Occipital lobe (tissue), 1 donor: ENCODE measurements at regions not wholly inside any gene's neighbourhood (a gene's known extent, or its start where the extent isn't known, plus 50 kb on each side); places are given as distances from the start of the nearest gene placed in this dataset.

Experiments used
- DNase-seq: peaks from one replicate; lab custom pipeline; 2025; lab: John Stamatoyannopoulos, UW

DNA sequence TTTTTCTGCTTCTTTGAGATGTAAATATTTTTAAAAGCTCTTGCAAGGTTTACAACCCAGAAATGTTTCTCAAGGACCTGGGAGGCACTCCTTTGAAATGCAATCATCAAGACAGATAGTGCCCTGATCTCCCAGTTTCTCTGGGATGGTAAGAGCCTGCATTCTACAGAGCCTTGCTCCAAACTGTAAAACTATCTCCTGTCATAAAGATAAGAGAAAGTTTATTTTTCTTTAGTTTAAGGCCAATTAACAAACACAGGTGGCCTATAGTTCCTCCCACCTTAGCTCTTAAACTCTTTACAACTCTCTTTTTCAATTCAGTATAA is 1231.1 kb upstream of the NUDT12 start:
- DNase-seq, result no peak

DNA sequence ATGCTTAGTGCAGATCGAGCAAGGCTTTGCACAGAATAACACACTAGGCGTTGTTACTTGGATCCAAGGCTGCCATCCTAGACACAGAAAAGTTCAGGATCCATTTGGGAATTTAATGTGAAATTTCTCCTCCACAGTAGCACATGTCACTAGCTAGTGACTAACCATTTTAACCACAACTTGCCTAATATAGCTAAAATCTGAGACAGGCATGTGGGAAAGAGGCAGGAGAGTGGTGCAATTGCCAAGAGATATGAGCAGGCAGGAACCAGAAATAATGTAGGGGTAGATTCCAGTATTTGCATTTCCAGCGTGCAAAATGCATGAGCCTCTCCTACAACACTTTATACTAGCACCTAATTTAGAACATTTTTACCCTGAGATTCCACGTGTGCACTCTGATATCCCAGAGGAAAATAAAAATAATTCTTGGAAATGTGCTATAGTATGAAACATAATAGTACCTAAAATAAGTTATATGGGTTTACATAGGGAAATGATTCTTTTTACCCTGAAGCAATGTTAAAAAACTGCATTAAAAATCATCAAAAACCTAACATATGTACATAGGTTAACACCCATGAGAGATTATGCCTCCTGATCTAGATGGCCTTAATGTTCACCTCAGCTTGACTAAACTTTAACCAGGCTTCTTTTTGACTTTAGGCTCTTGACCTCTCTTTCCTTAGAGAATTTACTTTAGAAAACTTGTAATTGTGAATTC is 1230.6 kb upstream of the NUDT12 start:
- no peak for DNase-seq

DNA sequence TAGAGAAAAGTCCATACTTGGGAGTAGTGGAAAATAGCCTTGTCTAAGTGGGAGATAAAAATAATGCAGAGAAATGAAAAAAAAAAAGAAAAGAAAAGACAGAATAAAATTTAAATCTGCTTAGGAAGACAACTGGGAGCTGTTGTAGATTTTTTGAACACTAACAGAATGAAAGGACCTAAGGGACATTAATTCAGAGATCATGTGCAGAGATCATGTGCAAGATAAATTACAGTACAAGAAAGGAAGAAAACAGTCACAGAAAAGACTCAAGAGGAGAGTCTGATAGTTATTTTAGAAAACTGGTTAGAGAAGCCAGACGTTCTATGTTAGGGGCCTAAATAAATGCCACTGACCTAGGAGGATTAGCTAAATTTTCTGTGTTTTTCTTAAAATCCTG is 1226.8 kb upstream of the NUDT12 start:
- no peak for DNase-seq

DNA sequence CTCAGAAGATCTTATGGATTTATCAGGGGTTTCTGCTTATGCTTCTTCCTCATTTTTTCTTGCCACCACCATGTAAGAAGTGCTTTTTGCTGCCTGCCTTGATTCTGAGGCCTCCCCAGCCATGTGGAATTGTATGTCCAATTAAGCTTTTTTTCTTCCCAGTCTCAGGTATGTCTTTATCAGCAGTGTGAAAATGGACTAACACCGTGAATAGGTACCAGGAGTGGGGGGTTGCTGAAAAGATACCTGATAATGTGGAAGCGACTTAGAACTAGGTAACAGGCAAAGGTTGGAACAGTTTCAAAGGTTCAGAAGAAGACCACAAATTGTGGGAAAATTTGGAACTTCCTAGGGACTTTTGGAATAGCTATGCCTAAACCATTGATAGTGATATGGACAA is 1222.5 kb upstream of the NUDT12 start:
- no peak for DNase-seq

DNA sequence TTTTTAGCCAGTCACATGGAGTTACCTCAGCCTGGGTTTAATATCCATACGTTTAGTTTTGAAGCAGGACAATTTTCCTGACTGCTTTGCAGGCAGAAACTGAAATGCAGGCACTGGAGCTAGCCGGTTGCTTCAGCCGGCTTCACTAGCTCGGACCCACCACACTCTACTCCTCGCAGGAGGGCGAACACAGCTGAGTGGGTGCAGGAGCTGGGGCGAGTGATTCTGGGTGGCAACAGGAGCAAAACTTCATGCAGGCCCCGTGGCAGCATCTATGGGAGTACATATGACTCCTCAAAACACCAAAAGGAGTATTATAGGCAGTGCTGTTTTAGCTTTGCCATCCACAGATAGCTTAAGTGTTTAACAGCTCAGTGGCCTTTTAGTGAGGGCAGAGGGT is 1211.8 kb upstream of the NUDT12 start:
- no peak for DNase-seq

DNA sequence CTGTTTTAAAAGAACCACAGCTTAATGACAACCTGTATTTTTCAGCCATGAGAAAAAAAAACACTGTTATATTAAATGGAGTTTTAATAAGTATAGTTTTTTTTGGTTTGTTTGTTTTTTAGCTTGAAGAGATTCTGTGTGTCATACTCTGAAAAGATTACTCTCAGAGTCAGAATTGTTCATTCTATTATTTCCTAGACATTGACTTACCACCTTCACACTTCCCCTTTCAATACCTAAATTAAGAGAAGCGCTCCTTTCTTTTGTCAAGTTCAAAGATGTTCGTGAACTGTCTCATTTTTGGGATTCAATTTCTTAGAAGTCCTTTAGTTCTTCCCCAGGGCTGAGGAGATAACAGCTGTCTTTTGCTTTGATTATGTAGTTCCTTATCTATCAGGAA is 1201.6 kb upstream of the NUDT12 start:
- DNase-seq, result no peak

DNA sequence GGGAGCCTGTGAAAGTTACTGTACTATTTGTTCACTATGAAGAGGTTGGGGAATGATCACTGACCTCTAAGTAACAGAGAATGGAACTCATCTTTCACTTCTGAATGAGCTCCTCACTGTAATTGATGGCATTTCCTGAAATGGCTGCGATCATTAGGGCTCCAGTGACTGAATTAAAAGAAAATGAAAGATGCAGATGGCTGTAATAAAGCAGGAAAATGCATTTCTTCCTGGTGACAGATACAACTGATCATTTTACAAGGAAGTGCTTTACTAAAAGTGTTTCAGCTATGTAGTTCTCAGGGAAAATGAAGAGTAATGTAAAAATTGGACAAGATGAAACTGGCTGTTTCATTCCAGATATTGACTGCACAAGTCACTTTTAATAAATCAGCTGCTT is 1200.6 kb upstream of the NUDT12 start:
- no peak for DNase-seq

DNA sequence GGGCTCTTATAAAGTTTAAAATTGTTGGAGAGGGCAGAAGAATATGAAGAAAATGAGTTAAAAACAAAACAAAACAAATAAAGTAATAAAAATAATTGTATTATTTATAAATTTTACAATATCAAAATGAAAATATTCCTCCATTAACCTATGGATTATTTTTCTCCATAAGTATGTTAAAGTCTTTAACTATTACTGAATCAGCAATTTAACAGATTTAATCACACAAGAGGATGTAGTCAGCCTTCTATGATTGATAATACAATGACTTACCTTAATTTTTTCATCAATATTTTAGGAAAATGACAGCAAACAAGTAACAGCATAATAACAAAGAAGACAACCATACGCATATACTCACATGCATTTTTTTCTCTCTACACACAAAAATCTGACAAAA is 1195.3 kb upstream of the NUDT12 start:
- DNase-seq, result no peak

DNA sequence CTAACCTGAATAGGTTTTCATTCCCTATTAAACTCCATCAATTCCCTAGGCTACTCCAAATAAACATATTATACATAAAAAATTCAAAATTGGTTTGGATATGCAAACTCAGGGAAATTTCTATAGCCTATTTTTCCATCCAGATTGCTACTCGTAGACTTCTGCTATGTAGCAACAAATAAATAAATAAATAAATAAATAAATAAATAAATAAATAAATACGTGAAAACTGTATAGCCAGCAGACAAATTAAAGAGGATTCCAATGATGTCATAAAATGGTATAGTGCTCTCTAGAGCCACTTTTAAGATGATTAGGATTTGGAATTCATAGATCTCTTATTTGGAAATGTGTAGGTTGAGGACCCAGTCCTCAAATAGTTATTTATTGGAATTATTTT is 1193.2 kb upstream of the NUDT12 start:
- DNase-seq, result no peak

DNA sequence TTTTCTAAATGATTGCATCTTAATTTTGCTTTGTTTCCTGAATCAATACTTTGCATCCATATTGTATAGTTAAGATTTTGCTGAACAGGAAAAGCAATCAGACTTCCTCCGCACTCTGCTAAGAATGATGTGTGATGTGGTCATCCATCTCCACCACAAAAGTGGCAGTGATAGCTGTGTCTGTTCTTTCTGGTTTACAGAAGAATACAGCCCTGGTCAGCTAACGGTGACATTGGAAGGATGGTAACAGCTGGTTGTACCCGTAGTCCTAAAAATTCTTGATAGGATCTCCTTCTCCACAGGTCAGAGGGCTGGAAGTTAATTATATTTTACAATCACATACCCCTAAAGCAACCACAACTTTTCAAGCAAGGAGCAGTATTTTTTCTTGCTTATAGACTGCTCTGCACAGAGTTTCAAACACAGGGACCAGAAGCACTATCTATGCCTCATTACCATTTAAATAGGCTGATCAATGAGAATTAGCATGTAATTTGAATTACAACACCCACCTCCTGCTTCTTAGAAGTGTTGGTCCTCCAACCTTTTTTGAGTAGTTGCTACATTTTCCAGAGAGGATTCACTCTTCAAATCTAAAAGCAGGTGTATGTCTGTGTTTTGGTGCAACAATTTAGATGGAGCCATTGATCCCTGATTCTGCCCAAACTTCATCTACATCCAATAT is 1191.9 kb upstream of the NUDT12 start:
- DNase-seq, result no peak

DNA sequence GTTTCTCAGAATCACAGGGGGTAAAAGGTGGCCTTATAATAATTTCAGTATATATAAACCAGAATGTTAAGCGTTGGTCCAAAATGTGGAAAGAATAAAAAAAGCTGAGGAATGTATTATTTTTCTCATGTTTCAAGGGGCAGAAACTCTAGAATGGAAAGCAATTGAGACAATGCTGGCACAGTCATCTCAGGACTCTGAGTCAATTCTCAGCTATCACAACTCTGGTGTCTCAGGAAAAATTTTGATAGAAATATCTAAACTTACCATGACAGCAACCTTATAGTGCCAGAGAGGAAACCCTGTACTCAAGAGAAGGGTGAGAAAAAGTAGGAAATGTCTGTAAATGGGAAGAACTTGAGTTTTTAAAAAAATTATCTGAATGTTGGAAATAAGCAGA is 1189.4 kb upstream of the NUDT12 start:
- no peak for DNase-seq

DNA sequence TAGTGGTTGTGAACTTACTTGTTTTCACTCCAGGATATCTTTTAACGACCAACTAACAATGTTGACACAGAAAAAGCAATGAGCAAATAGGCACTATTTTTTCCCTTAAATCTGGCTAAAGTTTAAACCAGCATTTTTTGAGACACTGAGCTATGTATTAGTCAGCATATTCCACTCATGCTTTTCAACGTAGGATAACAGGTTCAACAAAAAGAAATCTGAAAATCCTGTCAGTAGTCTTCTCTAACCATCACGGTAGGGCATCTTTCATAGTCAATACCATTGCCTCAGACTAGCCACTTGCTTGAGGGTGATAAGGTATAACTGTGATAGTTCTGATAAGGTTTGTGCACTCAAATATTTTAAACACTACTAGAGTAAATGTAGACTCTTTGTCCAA is 1177.3 kb upstream of the NUDT12 start:
- DNase-seq, result no peak

DNA sequence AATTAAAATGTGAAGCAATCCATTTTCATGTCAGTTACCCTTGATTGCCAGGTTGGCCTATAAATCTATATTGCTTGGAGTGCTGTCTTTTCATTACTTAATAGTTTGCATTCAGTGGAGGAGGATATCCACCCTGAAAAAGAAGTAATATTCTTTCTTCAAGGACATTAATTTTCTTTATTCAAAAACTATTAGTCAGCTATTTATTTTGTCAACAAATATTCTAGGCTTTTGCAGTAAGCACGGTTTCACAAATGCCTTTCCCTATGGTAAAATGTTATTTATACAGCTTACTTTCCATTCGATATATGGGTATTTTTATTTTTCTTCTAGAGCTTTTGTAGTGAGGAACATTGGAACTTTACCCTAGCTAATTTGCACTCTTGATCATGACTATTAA is 1176.9 kb upstream of the NUDT12 start:
- DNase-seq, result no peak

DNA sequence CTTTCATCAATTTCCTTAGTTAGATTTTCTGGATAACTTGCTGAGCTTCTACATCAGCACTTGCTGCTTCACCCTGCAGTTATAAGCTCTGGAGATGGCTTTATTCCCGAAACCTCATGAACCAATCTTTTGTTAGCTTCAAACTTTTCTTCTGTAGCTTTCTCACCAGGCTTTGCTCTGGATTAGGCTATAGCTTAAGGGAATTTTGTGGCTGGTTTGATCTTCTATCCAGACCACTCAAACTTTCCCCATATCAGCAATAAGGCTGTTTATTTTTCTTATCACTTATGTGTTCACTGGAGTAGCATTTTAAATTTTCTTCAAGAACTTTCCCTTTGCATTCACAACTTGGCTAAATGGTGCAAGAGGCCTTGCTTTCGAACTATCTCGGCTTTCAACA is 1173.5 kb upstream of the NUDT12 start:
- no peak for DNase-seq

DNA sequence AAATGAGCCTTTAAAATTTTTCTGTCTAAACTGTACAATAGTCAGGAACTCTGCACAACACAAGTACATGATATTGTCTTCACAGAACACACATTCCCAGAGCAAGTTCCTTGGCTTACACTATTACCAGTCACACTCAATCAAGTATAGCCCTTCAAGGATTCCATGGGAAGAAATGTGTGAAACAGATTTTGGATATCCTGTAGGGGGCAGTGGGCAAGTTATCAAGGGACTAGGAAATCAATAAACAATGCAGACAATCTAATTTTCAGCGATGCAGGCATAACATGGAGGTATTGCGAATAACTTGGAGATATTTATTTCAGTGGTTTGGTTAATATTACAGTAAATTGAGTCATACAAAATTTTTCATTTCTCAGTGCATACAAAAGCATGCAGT is 1171.5 kb upstream of the NUDT12 start:
- DNase-seq, result no peak

DNA sequence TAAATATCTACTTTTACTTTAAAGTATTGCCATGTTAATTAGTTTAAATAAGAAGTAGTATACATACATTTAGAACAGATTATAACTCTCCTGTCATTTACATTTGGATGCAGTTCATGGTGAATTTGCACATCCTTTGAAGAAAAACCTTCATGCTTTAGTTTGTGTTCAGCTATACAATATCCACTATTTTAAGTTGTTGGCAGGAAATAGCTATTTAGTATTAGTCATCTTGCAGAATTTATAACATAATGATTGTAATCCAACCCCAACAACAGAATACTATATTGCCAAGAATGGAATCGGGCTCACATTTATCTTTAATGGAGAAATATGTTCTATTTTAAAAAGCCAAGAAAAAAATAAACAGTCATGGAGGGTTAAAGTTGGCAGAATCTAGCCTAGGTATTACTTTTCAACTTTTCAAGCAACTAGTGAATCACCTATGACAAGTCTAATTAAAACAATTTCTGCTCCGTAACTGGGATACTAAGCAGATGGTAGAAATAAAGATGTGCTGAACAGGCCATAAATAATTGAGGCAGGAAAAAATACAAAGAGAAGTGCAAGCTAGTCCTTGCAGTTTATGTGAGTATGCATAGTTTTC is 1170.6 kb upstream of the NUDT12 start:
- no peak for DNase-seq

DNA sequence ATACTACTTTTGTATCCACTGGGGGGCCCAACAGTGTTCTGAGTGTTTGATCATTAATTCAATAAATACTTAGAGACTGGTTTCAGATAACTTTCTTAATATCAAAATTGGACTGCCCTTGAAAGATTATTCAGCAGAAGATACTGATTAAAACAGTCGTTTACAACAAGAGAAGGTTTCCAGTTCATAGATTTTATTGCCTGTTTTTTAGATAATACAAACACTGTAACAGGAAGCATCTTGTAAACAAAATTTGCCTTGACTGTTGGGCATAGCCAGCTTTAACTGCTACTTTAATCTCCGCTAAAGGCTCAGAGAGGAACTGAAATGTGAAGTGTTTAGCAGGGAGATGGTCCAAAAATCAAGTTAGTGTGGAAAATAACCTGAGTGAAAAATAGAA is 1168.7 kb upstream of the NUDT12 start:
- no peak for DNase-seq

DNA sequence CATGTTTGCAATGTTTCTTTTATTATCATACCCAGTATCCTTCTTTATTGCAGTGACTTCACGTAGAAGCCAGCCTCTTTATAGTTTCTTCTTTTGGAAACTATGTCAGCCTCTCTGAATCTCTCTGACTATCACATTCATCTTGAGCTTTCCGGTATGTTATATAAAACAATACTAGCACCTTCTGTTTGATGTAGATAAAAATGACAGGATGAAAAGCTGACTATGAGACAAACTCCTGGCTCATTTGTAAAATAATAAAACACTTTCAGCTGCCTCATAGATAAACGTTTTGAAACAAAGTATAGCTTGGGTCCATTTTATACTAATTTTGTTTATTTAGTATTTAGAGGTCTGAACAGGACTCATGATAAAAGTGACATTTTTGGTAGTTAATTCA is 1145.4 kb upstream of the NUDT12 start:
- no peak for DNase-seq

DNA sequence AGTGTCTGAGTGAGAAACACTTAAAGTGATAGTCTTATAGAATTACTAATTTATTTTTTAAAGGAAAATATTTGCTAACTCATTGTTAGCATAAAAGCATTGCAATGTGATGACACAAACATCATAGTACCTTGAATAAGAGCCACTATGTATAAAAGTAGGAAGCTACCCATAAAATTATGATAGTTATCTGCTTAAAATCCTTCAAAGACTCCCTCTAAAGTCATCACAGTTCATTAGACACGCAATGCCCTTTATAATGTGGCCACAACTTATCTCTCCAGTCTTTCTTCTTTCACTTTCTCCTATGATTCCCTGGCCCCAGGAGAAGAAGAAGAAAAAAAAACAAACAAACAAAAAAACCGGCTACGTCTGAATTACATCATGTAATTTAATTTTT is 1144.0 kb upstream of the NUDT12 start:
- DNase-seq, result no peak

DNA sequence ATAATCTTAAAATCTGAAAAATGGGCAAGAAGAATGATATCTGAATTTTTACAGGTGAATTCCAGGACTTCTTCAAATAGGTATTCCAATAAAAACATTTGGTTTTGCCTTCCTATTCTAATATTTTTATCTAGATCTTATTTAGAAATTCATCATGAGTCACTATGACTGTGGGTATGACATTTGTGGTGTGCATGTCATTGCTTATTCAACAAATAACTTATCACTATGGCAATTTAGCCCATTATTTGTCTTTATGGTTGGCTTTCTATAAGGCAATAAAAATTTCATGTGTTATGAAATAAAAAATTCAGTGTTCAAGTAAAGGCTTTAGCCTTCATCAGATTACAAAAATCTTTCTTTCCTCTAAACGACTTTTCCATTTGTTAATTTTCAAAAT is 1139.6 kb upstream of the NUDT12 start:
- DNase-seq, result no peak

DNA sequence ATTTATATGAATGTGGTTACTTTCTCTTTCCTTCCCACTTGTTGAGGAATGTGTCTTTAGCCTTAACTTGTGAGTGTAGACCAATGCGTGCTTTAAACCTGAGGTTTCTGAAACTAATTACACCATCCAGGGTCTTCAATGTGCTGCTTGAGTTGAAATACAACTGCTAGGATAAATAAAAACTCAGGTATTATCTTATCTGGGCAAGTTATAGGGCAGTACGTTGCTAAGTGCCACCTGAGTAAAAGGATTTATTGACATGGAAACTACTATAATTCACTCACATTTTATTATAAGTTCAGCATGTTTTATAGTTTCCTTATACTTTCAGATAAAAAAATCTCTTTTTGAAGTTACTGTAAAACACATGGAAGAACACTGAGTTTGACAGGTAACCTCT is 1136.8 kb upstream of the NUDT12 start:
- DNase-seq, result no peak

DNA sequence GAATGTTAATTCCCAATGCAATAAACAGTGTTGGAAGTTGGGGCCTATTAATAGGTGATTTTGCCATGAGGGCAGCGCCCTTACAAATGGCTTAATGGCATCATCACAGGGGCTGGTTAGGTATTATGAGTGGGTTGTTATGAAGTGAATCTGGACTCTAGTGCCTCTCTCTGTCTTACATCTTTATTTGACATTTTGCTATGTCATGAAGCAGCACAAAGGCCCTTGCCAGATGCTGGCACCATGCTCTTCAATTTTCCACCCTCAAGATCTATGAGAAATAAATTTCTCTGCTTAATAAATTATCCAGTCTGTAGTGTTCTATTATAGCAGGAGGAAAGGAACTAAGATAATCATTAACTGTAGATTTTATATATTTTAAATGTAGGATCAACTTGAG is 1098.7 kb upstream of the NUDT12 start:
- DNase-seq, result no peak

DNA sequence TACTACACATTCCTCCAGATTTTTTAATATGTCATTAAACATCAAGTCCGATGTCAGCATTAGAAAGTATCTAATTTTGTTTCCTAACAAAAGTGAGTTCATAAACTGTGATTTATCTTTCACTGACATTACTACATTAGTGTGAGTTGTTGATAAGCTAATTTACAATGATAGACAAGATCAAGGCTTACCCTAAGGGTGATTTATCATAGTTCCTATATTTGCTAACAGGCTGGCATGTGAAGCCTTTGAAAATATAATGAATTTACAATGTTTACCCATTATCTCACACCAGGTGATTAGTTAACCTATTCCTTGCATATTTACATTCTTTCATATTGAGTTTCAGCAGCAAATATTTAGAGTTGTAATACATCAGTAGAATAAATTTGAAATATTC is 1096.9 kb upstream of the NUDT12 start:
- no peak for DNase-seq
